ENCODE measurements at regions not wholly inside any gene's neighbourhood (a gene's known extent, or its start where the extent isn't known, plus 50 kb on each side); places are given as distances from the start of the nearest gene placed in this dataset.

DNA sequence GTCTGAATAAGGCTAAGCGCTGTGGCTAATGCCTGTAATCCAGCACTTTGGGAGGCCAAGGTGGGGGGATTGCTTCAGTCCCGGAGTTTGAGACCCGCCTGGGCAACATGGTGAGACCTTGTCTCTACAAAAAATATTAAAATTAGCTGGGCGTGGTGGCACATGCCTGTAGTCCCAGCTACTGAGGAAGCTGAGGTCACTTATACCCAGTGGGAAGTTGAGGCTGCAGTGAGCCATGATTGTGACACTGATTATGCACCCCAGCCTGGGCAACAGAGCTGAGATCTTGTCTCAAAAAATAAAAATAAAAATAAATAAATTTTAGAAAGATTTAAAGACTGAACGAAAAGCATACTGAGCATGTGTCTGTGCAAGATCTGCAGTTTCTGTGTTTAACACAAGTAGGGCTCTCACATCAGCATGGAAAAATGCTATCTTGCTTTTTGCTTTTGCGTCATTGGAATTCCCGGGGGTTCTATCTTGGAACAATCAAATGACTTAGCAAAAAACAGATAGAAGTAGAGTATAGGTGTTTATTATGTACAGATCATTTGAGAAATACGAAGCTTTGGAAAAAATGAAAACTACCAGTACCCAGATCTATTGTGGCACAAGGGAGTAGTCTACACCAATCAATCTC, 161.9 kb downstream of the CAPZA3 start:
- Mint-ChIP-seq H3K9me3 (peaks cover 9% of the 10 kb centered on the region), H3K4me3 (no peak overlapping the region), H3K4me1 (ENCODE audit: low read depth) (no peaks in the 10 kb centered on the region), H3K27ac (no peak overlapping the region), H3K27me3 (no peaks in the 10 kb centered on the region), H3K36me3 (ENCODE audit: low read depth) (no peaks in the 10 kb centered on the region)

GRCh38 chr12:18905134-18905533, 167.2 kb downstream of the CAPZA3 start:
- Mint-ChIP-seq H3K4me3 (no peak overlapping the region), H3K27me3 (no peaks in the 10 kb centered on the region), H3K9me3 (peaks cover 6% of the 10 kb centered on the region), H3K4me1 (ENCODE audit: low read depth) (no peaks in the 10 kb centered on the region), H3K36me3 (ENCODE audit: low read depth) (no peaks in the 10 kb centered on the region), H3K27ac (no peak overlapping the region)

DNA sequence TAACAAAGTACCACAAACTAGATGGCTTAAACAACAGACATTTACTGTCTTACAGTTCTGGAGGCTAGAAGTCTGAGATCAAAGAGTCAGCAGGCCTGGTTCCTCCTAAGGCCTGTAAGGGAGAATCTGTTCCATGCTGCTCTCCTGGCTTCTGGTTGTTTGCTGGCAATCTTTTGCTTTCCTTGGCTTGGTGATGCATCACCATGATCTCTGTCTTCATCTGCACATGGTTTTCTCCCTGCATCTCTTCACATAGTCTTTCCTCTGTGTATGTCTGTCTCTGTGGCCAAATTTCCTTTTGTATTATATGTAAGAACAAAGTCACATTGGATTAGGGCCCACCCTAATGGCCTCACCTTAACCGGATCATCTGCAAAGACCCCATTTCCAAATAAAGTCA, 168.5 kb downstream of the CAPZA3 start:
- Mint-ChIP-seq H3K4me1 (ENCODE audit: low read depth) (no peaks in the 10 kb centered on the region), H3K4me3 (no peak overlapping the region), H3K27me3 (no peaks in the 10 kb centered on the region), H3K27ac (no peak overlapping the region), H3K9me3 (peaks cover 6% of the 10 kb centered on the region), H3K36me3 (ENCODE audit: low read depth) (no peaks in the 10 kb centered on the region)

- Mint-ChIP-seq H3K27ac (no peak overlapping the region), H3K4me1 (ENCODE audit: low read depth) (no peaks in the 10 kb centered on the region), H3K9me3 (peaks cover 6% of the 10 kb centered on the region), H3K36me3 (ENCODE audit: low read depth) (no peaks in the 10 kb centered on the region), H3K4me3 (no peak overlapping the region), H3K27me3 (no peaks in the 10 kb centered on the region)
Measured at GRCh38 chr12:18907127-18907526, 169.2 kb downstream of the CAPZA3 start.

DNA sequence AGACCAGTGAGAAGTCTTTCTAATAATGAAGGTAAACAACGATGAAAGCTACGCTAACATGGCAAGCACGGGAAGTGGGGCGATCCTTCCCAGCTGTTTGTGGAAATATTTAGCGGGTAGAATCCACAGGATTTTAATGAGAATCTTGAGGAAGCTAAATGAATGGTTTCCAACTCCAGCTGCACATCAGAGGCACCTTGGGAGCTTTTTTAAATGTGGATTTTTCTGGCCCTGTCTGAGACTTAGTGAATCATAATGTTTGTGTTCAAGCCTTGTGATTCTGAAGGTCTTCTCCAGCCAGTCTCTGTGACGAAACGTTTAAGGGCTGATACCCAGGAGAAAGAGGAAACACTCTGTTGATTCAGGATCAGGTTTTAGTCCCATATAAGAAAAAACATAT, 169.8 kb downstream of the CAPZA3 start:
- H3K4me3 Mint-ChIP-seq: no peak overlapping the region
- peaks cover under 1% of the 10 kb centered on the region for H3K9me3 Mint-ChIP-seq
- no peaks in the 10 kb centered on the region for H3K36me3 Mint-ChIP-seq (ENCODE audit: low read depth)

GRCh38 chr12:18908191-18908590, 170.3 kb downstream of the CAPZA3 start:
- Mint-ChIP-seq H3K4me3 (no peak overlapping the region), H3K9me3 (no peaks in the 10 kb centered on the region), H3K27ac (no peak overlapping the region), H3K4me1 (ENCODE audit: low read depth) (no peaks in the 10 kb centered on the region), H3K36me3 (ENCODE audit: low read depth) (no peaks in the 10 kb centered on the region), H3K27me3 (no peaks in the 10 kb centered on the region)

More for the DNA sequence above, 169.8 kb downstream of the CAPZA3 start:
- H3K27ac Mint-ChIP-seq: no peak overlapping the region
- H3K27me3 Mint-ChIP-seq: no peaks in the 10 kb centered on the region
- no peaks in the 10 kb centered on the region for H3K4me1 Mint-ChIP-seq (ENCODE audit: low read depth)

GRCh38 chr12:18919871-18920511, 182.1 kb downstream of the CAPZA3 start:
- no peaks in the 10 kb centered on the region for H3K27me3 Mint-ChIP-seq
- H3K27ac Mint-ChIP-seq: no peak overlapping the region
- H3K36me3 Mint-ChIP-seq (ENCODE audit: low read depth): no peaks in the 10 kb centered on the region
- no peak overlapping the region for H3K4me3 Mint-ChIP-seq
- no peaks in the 10 kb centered on the region for H3K9me3 Mint-ChIP-seq
- H3K4me1 Mint-ChIP-seq (ENCODE audit: low read depth): no peaks in the 10 kb centered on the region

DNA sequence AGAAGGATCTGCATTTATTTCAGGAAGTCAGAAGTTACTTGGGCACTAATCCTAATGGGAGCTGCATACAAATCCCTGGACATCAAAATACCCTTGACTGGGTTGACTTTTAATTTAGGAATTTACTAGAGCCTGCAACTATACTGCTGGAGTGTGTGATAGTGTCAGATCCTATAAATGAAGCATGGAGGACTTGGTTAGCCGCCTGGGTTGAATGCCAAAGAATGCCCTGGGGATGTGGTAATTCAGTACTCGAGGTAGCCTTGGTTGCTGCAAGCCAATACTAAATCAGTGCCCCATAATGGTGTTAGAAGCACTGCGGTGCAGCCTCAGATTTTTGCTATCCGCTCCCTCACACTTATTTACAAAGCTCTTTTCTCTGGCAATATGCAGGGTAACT, 184.9 kb downstream of the CAPZA3 start:
- Mint-ChIP-seq H3K4me1 (ENCODE audit: low read depth) (no peaks in the 10 kb centered on the region), H3K27me3 (no peaks in the 10 kb centered on the region), H3K4me3 (no peak overlapping the region), H3K9me3 (no peaks in the 10 kb centered on the region), H3K27ac (no peak overlapping the region), H3K36me3 (ENCODE audit: low read depth) (no peaks in the 10 kb centered on the region)

DNA sequence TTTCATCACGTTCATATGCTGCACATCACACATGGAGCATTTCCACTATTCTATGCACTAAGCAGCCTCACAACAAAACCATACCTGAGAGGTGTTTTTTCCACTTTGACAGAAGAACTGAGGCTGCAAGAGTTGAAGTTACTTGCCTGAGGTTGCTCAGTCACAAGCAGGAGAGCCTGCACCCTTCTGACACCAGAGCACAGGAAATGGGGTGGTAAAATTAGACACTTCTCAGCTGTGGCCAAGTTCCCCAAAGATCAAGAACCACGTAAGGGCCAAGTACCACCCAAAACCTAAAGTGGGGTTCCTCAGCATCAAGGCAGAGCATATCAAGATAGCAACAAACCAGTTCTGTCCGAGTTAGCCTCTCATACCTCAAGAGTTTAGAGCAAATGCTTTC, 185.8 kb downstream of the CAPZA3 start:
- Mint-ChIP-seq H3K27me3 (no peaks in the 10 kb centered on the region), H3K4me3 (no peak overlapping the region), H3K27ac (no peak overlapping the region), H3K4me1 (ENCODE audit: low read depth) (no peaks in the 10 kb centered on the region), H3K36me3 (ENCODE audit: low read depth) (no peaks in the 10 kb centered on the region), H3K9me3 (no peaks in the 10 kb centered on the region)

GRCh38 chr12:18926188-18926587, 188.3 kb downstream of the CAPZA3 start:
- no peak overlapping the region for H3K27ac Mint-ChIP-seq
- no peaks in the 10 kb centered on the region for H3K27me3 Mint-ChIP-seq
- H3K4me3 Mint-ChIP-seq: no peak overlapping the region
- no peaks in the 10 kb centered on the region for H3K36me3 Mint-ChIP-seq (ENCODE audit: low read depth)
- H3K4me1 Mint-ChIP-seq (ENCODE audit: low read depth): no peaks in the 10 kb centered on the region
- peaks cover 6% of the 10 kb centered on the region for H3K9me3 Mint-ChIP-seq

GRCh38 chr12:18932211-18932610, 194.3 kb downstream of the CAPZA3 start:
- no peaks in the 10 kb centered on the region for H3K4me1 Mint-ChIP-seq (ENCODE audit: low read depth)
- no peaks in the 10 kb centered on the region for H3K27me3 Mint-ChIP-seq
- H3K9me3 Mint-ChIP-seq: peaks cover 16% of the 10 kb centered on the region
- no peak overlapping the region for H3K27ac Mint-ChIP-seq
- no peaks in the 10 kb centered on the region for H3K36me3 Mint-ChIP-seq (ENCODE audit: low read depth)
- no peak overlapping the region for H3K4me3 Mint-ChIP-seq

DNA sequence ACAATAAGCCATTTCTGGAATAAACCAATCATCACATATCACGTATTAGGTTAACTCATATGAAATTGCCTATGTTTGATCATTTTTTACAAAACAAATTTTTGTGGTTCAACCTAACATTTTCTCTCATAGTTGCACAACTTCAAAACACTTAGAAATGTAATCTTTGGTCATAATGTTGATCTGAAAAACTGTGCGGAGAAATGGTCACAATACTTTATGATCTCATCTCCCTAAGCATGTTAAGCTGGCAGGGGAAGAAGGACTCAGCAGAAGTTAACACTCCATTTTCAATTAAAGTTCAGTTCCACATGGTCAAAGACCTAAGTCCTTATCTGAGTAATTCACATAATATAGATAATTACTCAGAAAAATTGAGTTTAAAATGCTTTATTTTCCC, 194.8 kb downstream of the CAPZA3 start:
- H3K27me3 Mint-ChIP-seq: no peaks in the 10 kb centered on the region

GRCh38 chr12:18935371-18935965, 194.1 kb upstream of the PLEKHA5 start:
- no peaks in the 10 kb centered on the region for H3K27me3 Mint-ChIP-seq
- H3K9me3 Mint-ChIP-seq: peaks cover 10% of the 10 kb centered on the region
- no peak overlapping the region for H3K4me3 Mint-ChIP-seq
- no peaks in the 10 kb centered on the region for H3K4me1 Mint-ChIP-seq (ENCODE audit: low read depth)
- no peaks in the 10 kb centered on the region for H3K36me3 Mint-ChIP-seq (ENCODE audit: low read depth)
- H3K27ac Mint-ChIP-seq: no peak overlapping the region

More for the DNA sequence above, 194.8 kb downstream of the CAPZA3 start:
- peaks cover 16% of the 10 kb centered on the region for H3K9me3 Mint-ChIP-seq
- no peak overlapping the region for H3K27ac Mint-ChIP-seq
- H3K4me1 Mint-ChIP-seq (ENCODE audit: low read depth): no peaks in the 10 kb centered on the region
- H3K36me3 Mint-ChIP-seq (ENCODE audit: low read depth): no peaks in the 10 kb centered on the region
- H3K4me3 Mint-ChIP-seq: no peak overlapping the region

DNA sequence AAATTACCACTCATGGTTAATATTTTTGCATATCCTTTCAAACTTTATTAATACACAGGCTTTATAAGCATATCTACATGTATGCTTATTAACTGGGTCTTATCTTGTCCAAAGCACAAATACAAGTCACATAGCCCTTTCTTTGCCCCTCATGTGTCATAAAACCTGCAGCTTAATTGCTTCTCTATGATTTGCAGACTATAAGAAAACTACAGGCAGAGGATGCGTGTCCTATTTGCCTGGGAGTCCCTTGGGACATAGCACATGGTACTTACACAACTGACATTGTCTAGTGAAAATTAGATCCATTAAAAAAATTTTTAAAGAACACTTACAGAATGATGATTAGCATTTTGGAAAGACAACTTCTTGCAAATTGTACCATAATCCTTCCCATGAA, 190.5 kb upstream of the PLEKHA5 start:
- Mint-ChIP-seq H3K9me3 (peaks cover 7% of the 10 kb centered on the region), H3K36me3 (ENCODE audit: low read depth) (no peaks in the 10 kb centered on the region), H3K4me1 (ENCODE audit: low read depth) (no peaks in the 10 kb centered on the region), H3K27ac (no peak overlapping the region), H3K27me3 (no peaks in the 10 kb centered on the region), H3K4me3 (no peak overlapping the region)

- H3K36me3 Mint-ChIP-seq (ENCODE audit: low read depth): no peaks in the 10 kb centered on the region
- peaks cover 4% of the 10 kb centered on the region for H3K9me3 Mint-ChIP-seq
- no peaks in the 10 kb centered on the region for H3K4me1 Mint-ChIP-seq (ENCODE audit: low read depth)
- H3K27me3 Mint-ChIP-seq: no peaks in the 10 kb centered on the region
- H3K4me3 Mint-ChIP-seq: no peak overlapping the region
- no peak overlapping the region for H3K27ac Mint-ChIP-seq
Measured at GRCh38 chr12:18942669-18943068, 186.9 kb upstream of the PLEKHA5 start.

- H3K27ac Mint-ChIP-seq: no peak overlapping the region
- no peaks in the 10 kb centered on the region for H3K36me3 Mint-ChIP-seq (ENCODE audit: low read depth)
- no peaks in the 10 kb centered on the region for H3K4me1 Mint-ChIP-seq (ENCODE audit: low read depth)
- H3K27me3 Mint-ChIP-seq: no peaks in the 10 kb centered on the region
- no peak overlapping the region for H3K4me3 Mint-ChIP-seq
- peaks cover 4% of the 10 kb centered on the region for H3K9me3 Mint-ChIP-seq
Measured at GRCh38 chr12:18943200-18943599, 186.3 kb upstream of the PLEKHA5 start.
